Common myeloid progenitor, CD34-positive (primary cell): ENCODE measurements at regions not wholly inside any gene's neighbourhood (a gene's known extent, or its start where the extent isn't known, plus 50 kb on each side); places are given as distances from the start of the nearest gene placed in this dataset.

ENCODE experiments used
- CTCF ChIA-PET: fragments of 350-600 bp; sonication (Branson Sonifier 250); formaldehyde crosslinking; loops from one replicate; lab custom pipeline; 2021; ENCODE audit warnings: antibody characterized with exemption; lab: Charles Lee
- POLR2A ChIA-PET: fragments of 350-600 bp; sonication (Branson Sonifier 250); formaldehyde crosslinking; loops from one replicate; lab custom pipeline; 2021; ENCODE audit warnings: antibody characterized with exemption; lab: Charles Lee
- DNase-seq, 3 donors: peaks; one replicate each; pipeline versions ENCODE4 v3.0.0 to v3.0.0-alpha.2; 2013
- H3K27ac ChIP-seq, 2 experiments: 1 replicate in 1 of 2; 2 replicates in 1 of 2; pipeline ENCODE4 v1.7.0; 2013; ENCODE audit warnings: inconsistent platforms in 2 of 2, low read length in 2 of 2, mild to moderate bottlenecking in 2 of 2, low read depth in 1 of 2, moderate library complexity in 1 of 2; ENCODE audit not compliant: severe bottlenecking in 2 of 2, insufficient read depth in 1 of 2, poor library complexity in 1 of 2
- H3K27me3 ChIP-seq, 5 experiments: replicated peaks in 2 of 5; 1 replicate in 3 of 5; 2 replicates in 2 of 5; pipeline versions ENCODE4 v1.6.1 to v1.7.0; 2013; ENCODE audit warnings: low read length in 4 of 5, mild to moderate bottlenecking in 2 of 5, moderate library complexity in 2 of 5, inconsistent platforms in 1 of 5; ENCODE audit not compliant: insufficient read depth in 5 of 5, control insufficient read depth in 4 of 5
- H3K36me3 ChIP-seq, 4 experiments: 1 replicate in 2 of 4; 2 replicates in 2 of 4; pipeline versions ENCODE4 v1.6.1 to v1.7.0; 2013; ENCODE audit warnings: low read length in 3 of 4, control low read depth in 1 of 4, mild to moderate bottlenecking in 1 of 4; ENCODE audit not compliant: control insufficient read depth in 4 of 4, insufficient read depth in 4 of 4
- H3K4me1 ChIP-seq, 4 experiments: 1 replicate in 3 of 4; 2 replicates in 1 of 4; pipeline versions ENCODE4 v1.6.1 to v1.7.1; 2013; ENCODE audit warnings: low read length in 3 of 4, mild to moderate bottlenecking in 3 of 4, control low read depth in 1 of 4, inconsistent platforms in 1 of 4, moderate library complexity in 1 of 4; ENCODE audit not compliant: control insufficient read depth in 4 of 4, insufficient read depth in 4 of 4; ENCODE audit errors: control extremely low read depth in 1 of 4
- H3K4me3 ChIP-seq, 7 experiments: 1 replicate in 4 of 7; 2 replicates in 3 of 7; pipeline versions ENCODE4 v1.5.1 to v1.7.0; 2013; ENCODE audit warnings: mild to moderate bottlenecking in 7 of 7, low read length in 6 of 7, moderate library complexity in 6 of 7, inconsistent platforms in 2 of 7, low read depth in 2 of 7, control low read depth in 1 of 7; ENCODE audit not compliant: insufficient read depth in 4 of 7, control insufficient read depth in 1 of 7; ENCODE audit errors: extremely low read depth in 1 of 7
- H3K9me3 ChIP-seq, 5 experiments: 1 replicate in 4 of 5; 2 replicates in 1 of 5; pipeline versions ENCODE4 v1.6.1 to v1.7.1; 2013; ENCODE audit warnings: low read length in 4 of 5, mild to moderate bottlenecking in 2 of 5, inconsistent platforms in 1 of 5, low read depth in 1 of 5, moderate library complexity in 1 of 5; ENCODE audit not compliant: control insufficient read depth in 4 of 5, insufficient read depth in 2 of 5; ENCODE audit errors: control extremely low read depth in 1 of 5
- WGBS: methylation state at CpG from one replicate; pipeline ENCODE4 v1.1.5; 2013; ENCODE audit not compliant: insufficient coverage; 5-methylcytosine and 5-hydroxymethylcytosine counted together

DNA sequence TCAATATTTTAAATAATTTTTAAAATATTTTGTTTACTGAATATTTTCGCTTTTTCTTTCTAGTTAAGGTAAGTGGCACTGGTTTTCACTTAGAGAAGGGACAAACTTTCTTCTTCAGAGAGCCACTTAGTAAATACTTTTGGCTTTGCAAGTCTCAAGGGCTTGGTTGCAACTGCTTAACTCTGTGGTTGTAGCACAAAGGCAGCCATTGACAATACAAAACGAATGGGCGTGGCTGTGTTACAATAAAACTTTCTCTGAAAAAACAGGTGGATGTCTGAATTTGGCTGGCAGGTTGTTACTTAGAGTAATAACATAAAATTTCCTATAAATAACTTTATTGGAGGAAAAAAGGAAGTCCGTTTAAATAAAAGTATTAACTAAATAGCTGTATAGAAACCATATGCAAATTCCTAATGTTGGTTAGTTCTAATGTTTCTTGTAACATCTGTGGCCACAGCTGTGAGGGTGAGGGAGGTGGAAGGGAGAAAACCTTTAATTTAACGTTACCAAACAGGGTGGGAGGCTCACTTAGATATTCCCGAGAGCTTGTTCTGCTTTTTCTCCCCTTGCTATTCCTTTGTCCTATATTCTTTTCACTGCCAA, 62.4 kb upstream of the TNP1 start:
- peaks cover 0 to 2% (median 0%) of the 10 kb centered on the region in 5 experiments for H3K27me3 ChIP-seq
- no peak for DNase-seq
- no peaks in the 10 kb centered on the region for H3K9me3 ChIP-seq
- no peak overlapping the region for H3K4me3 ChIP-seq
- POLR2A ChIA-PET, result no interaction called here
- H3K36me3 ChIP-seq, result no peaks in the 10 kb centered on the region
- WGBS, result 100% methylated on average over 1 of the region's 6 CpGs
- H3K4me1 ChIP-seq, result no peaks in the 10 kb centered on the region
- CTCF ChIA-PET, result interaction anchor here (1.1 kb wide), 1 partner anchor 10 kb away, joined by 3 read pairs; no protein-coding TSS in a partner anchor
- no peak overlapping the region for H3K27ac ChIP-seq

DNA sequence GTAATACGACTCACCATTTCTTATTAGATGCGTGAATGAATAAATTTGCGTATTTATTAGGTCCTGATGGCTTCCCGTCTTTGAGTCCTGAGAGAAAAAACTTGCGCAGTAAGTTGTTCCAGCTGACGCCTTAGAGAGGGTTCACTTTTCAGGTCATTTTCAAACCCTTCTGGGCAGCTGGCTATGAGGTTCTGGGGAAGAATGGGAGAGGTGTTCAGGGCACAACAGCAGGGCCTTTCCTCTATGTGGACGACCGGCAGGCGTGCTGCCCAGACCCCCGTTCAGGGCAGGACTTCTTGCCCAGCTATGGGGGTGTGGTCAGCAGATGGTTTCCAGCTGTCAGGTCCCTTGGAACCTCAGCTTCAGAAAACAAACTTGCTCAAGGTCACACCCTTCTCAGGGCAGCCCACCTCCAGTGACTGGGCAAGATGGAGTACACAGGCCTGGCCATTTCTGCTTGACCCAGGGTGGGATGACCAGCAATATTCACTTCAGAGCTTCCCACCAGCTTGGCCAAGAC, 61.1 kb upstream of the TNP1 start:
- no peaks in the 10 kb centered on the region for H3K4me1 ChIP-seq
- H3K9me3 ChIP-seq, result no peaks in the 10 kb centered on the region
- no peak for DNase-seq
- H3K4me3 ChIP-seq, result no peak overlapping the region
- POLR2A ChIA-PET, result interaction anchor here (0.6 kb wide), 1 partner anchor 196 kb away, joined by 4 read pairs; no protein-coding TSS in a partner anchor
- H3K27me3 ChIP-seq, result no peaks in the 10 kb centered on the region
- WGBS, result 98% methylated on average over 10 of the region's 10 CpGs
- H3K27ac ChIP-seq, result no peak overlapping the region
- H3K36me3 ChIP-seq, result no peaks in the 10 kb centered on the region
- CTCF ChIA-PET, result no interaction called here

DNA sequence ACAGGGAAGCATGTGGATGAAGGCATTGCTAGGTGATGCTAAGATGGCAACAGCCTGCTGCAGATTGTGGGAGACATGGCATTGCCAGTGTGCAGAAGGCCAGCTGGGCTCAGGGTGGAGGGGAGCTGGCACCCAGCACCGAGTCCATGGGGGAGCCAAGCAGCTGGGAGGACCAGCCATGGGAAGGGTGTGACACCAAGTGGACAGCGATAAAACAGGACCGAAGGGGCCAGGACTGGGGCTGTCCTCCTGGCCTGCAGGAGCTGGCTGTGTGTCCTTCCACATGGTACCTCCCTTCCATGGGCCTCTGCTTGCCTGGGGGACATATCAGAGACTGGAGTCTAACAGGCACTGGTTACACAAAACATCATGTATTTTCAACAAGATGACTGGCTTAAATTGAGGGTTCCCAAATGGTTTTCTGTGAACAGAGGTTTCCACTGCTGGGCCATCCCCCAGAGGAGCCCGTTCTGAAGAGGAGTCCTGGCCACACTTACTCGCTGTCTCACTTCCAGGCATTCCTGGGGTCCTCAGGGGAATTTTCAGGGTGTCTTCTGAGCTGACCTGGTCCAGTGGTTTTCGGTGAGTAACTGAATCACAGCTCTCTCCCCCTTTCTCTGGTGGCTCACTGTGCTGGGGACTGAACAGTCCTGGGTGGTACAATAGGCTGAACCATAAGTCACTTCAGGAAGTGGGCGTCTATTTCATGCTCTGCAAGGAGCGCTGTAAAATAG, 60.4 kb upstream of the TNP1 start:
- CTCF ChIA-PET, result no interaction called here
- Histone ChIP-seq H3K4me1 (no peaks in the 10 kb centered on the region), H3K4me3 (no peak overlapping the region), H3K9me3 (no peaks in the 10 kb centered on the region), H3K27me3 (no peaks in the 10 kb centered on the region), H3K27ac (no peak overlapping the region), H3K36me3 (no peaks in the 10 kb centered on the region)
- POLR2A ChIA-PET, result interaction anchor here (0.6 to 0.9 kb wide), 2 partner anchors 10 to 196 kb away, joined by 3 to 4 read pairs; no protein-coding TSS in a partner anchor
- 96% methylated on average over 8 of the region's 8 CpGs for WGBS
- DNase-seq, result no peak

GRCh38 chr2:216918088-216918680, 58.3 kb upstream of the TNP1 start:
- Histone ChIP-seq H3K36me3 (no peaks in the 10 kb centered on the region), H3K27ac (no peak overlapping the region), H3K4me3 (no peak overlapping the region), H3K4me1 (no peaks in the 10 kb centered on the region), H3K9me3 (no peaks in the 10 kb centered on the region), H3K27me3 (peaks cover 0 to 3% (median 0%) of the 10 kb centered on the region in 5 experiments)
- ChIA-PET CTCF (no interaction called here), POLR2A (no interaction called here)
- WGBS, result 98% methylated on average over 4 of the region's 6 CpGs
- DNase-seq, result no peak

DNA sequence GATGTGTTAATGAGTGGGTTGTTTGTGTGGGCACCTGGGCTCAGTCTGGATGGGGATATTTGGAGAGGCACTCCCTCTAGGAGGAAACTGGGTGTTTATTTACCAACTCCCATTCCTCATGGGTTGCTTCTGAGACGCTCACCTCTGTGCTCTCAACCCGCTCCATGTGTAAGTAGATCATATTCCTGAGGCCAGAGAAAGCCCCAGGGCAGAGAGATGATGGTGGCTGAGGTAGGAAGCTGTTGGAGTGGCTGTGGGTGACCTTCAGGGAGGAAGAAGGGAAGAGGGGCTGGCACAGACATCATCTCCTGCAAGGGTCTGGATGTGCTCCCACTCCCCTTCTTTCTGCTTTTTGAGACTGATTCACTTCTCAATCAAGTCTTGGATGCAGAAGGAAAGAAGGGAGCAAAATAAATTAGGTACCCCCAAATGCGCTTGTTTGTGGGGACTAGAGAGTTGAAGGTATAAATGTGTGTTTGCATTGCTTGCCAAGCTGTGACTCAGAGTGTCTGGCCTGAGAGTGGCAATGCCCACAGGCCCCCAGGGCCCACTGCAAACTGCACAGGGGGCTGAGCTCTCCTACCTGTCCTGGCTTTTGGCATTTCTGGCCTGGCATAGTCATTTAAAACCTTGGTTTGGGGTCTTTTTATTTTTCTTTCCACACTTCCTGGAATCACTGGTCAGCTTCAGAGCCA, 57.2 kb upstream of the TNP1 start:
- H3K9me3 ChIP-seq, result no peaks in the 10 kb centered on the region
- H3K27ac ChIP-seq, result no peak overlapping the region
- POLR2A ChIA-PET, result no interaction called here
- H3K4me3 ChIP-seq, result no peak overlapping the region
- no peaks in the 10 kb centered on the region for H3K4me1 ChIP-seq
- H3K27me3 ChIP-seq, result peaks cover 0 to 3% (median 0%) of the 10 kb centered on the region in 5 experiments
- no peaks in the 10 kb centered on the region for H3K36me3 ChIP-seq
- WGBS, result 95% methylated on average over 3 of the region's 3 CpGs
- CTCF ChIA-PET, result no interaction called here
- no peak for DNase-seq

DNA sequence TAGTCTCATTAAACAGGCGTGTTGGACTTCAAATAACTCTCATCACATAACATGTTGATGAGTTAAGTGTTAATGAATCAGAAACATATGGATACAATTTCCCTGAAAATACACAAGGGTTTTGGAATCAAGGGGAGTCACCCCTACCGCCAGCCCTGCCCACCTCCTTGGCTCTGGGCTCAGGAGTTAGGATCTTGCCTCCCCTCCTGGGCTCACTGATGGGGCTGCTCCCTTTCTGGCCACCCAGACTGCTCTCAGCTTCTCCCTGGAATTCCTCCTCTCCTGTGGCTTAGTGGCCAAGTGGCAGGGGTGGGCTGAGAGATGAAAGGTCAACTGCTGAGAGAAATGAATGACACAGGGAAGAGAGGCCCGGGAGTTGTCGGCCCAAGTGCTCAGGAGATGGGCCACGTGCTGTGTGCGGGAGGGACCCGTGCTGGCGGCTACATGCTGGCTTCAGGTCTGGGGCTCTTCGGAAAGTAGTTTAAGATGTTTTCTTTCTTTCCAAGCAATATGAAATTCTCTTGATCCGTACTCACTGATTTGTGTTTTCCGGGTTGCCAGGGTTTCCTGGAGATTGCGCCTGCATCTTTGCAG, 55.8 kb upstream of the TNP1 start:
- Histone ChIP-seq H3K4me1 (no peaks in the 10 kb centered on the region), H3K9me3 (peaks cover 0 to 2% (median 0%) of the 10 kb centered on the region in 5 experiments), H3K36me3 (no peaks in the 10 kb centered on the region), H3K4me3 (no peak overlapping the region), H3K27me3 (peaks cover 0 to 3% (median 0%) of the 10 kb centered on the region in 5 experiments), H3K27ac (no peak overlapping the region)
- POLR2A ChIA-PET, result no interaction called here
- CTCF ChIA-PET, result no interaction called here
- 93% methylated on average over 7 of the region's 12 CpGs for WGBS
- DNase-seq, result no peak
